HG03558 (cell line): ENCODE measurements at regions not wholly inside any gene's neighbourhood (a gene's known extent, or its start where the extent isn't known, plus 50 kb on each side); places are given as distances from the start of the nearest gene placed in this dataset.

ENCODE experiments used
- ATAC-seq: cut with Tn5 transposase; IDR thresholded peaks from one replicate; pipeline ENCODE4 v1.9.1; 2021; ENCODE audit warnings: moderate number of reproducible peaks; ENCODE audit not compliant: unreplicated experiment; ENCODE audit errors: extremely low read depth

DNA sequence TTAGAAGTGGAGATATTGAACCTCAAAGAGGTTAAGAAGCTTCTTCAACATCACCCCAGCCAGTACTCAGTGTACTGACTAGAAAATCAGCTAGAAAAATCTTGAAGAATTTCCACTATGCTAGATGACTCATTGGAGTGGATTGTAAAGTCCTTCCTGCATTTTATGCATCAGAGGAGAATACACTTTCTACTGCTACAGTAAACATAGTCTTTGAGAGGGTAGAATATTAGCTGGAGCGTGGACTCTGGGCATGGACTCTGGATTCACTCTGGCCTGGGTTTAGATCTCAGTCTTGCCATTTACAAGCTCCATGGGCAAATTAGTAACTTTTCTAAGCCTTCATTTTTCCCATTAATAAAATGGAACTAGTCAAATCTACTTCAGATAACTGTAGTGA is 215.9 kb downstream of the IRS1 start:
- no peak for ATAC-seq

DNA sequence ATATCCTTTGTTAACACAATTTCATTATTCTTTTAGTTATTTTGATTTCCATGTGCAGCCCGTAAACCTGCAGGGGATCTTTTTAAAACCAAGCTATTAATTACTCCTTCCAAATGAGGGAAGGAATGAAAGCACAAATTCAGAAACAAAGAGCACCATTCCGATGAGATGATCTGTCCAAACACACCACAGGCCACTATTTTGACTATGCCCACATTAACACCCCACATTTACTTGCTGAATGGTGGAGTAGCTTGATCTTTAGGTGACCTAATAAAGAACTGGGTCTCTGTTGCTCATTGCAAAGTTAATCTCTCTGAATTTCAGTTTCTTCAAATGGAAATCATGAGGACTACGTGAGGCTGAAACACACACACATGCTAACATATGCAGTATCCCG is 218.0 kb downstream of the IRS1 start:
- no peak for ATAC-seq

DNA sequence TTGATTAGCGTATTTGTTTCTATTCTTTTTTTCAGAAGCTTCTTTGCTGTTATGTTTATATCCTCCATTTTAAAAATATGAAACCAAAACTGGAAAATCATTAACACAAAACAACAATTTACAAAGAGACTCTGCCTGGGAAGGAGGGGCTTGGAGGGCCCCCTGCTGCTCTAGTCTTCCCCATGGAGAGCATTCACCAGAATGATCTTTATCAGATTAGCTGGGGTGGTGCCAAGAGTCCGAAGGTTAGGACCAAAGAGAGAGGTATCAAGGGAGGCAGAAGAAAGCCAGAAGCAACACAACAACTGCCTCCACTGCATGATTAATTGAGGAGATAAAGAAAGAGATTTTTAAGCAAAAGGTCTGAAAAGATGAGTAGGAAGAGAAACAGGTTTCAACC is 218.6 kb downstream of the IRS1 start:
- ATAC-seq = no peak

DNA sequence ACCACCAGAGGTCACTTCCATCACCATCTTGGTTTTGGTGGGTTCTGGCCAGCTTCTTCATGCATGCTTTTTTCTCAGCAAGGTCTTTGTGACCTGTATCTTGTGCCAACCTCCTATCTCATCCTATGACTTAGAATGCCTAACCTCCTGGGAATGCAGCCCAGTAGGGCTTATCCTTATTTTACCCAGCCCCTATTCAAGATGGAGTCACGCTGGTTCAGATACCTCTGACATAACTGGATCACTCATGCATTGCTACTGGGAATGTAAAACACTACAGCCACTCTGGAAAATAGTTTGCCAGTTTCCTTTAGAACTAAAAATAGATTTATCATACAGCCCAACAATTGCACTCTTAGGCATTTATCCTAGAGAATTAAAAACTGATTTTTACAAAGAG is 219.2 kb downstream of the IRS1 start:
- no peak for ATAC-seq

DNA sequence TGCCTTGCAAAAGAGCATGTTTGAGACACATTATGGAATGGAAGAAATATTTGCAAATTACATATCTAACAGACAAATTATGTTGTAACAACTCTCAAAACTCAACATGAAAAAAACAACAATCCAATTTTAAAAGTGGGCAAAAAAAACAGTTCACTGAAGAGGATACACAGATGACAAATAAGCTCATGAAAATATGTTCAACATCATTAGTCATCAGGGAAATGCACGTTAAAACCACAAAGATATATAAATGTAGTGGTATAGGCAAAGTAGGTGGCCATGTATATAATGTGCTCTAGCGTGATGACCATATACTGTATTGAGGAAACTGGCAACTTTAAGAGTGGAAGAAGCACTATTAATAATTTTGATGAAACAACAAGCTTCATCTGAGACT is 220.1 kb downstream of the IRS1 start:
- ATAC-seq = no peak

DNA sequence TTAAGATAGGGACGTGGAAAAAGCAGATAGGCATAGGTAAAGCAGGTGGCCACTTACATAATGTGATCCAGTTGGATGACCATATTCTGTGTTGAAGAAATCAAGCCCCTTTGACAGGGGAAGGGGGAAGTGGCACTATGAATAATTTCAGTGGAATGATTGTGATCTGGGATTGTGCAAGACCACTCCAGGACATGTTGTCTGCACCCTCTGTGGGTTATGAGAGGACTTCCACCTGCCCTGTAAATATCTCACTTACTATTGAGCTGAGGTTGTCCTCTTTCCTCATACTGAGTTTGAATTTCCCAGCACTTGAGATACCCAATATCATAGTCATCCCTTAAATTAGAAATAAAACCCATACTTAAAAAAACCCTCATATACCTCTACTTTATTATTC is 220.7 kb downstream of the IRS1 start:
- ATAC-seq = no peak

DNA sequence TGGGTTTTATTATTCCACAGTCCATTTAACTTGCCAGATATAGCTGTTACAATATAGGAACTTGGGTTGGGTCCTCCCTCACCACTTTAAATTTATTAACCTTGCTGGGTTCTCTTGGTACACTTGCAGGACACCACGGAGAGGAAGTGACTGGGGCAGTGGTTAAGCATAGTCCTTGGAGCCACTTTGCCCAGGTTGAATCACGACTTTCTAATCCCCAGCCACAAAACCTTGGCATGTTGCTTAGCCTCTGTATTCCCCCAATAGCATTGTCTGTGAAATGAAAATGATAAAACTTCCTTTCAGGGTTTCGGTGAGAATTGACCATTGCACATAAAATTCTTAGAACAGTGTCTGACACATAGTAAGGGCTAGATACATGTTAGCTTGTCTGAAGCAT is 221.2 kb downstream of the IRS1 start:
- ATAC-seq = no peak

DNA sequence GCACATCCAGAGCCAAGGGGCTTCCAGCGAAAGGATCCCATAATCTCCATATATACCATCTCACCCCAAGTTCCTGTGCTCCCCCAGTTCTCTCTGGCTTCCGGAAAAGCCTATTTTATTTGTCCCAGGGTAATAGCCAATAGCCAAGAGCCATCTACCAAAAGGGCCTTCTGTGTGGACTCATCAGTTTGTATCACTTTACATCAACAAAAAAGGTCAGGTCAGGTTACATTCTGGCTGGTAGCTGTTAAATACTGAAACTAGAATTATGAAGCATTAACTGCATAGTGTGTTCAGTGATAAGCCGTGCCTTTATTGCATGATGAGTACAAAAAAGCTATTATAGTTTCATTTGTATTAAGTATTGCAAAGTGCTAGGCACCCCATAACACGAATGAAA is 223.7 kb downstream of the IRS1 start:
- ATAC-seq = no peak

DNA sequence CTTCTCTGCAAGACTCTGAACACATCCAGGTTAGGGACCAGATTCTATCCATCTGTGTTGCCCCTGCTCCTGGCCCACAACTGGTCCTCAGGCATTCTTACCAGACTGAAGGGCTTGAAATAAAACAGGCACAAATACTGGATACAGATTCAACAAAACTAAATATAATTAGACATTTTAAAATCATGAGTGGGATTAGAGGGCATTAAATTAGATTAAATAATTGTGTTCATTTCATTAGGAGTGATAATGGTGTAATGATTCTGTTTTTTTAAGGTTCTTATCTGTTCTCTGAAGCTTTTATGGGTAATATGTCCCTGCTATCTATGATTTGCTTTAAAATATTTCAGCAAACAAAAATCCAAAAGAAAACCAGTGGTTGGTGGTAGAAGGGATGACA is 226.5 kb downstream of the IRS1 start:
- no peak for ATAC-seq

DNA sequence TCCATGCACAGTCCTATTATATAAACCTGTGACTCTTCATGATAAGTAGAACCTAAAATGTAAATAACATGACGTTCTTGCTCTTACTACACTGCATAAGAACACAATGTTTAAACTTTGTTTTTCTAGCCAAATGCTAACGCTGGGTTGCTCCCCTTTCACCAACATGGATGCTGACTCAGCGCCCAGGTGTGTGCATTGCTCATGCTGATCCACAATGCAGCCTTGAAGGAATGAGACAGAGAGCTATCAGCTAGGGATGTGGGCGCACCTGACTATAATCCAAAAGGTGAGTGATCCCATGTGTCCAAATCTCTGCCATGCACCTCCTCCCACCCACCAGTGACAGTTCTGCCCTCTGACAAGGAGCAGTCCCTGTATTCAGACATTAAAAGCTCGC is 235.0 kb downstream of the IRS1 start:
- ATAC-seq = no peak

DNA sequence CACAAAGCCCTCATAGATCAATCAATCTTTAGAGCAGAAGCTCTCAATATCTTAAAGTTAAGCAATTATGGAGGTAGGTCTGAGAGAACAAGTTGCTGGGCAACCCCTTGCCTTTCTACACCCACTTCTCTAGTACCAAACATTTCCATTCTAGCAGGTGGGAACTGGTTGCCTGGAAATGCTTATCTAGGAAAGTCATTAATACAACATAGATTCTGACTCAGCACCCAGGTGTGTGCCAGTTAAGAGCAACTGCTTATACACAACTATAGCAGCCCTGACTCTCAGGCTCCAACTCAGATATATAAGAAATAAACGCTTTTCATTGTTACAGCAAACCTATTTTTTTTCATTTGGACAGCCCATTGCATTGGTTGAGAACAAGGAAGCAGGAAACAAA is 237.7 kb downstream of the IRS1 start:
- no peak for ATAC-seq

DNA sequence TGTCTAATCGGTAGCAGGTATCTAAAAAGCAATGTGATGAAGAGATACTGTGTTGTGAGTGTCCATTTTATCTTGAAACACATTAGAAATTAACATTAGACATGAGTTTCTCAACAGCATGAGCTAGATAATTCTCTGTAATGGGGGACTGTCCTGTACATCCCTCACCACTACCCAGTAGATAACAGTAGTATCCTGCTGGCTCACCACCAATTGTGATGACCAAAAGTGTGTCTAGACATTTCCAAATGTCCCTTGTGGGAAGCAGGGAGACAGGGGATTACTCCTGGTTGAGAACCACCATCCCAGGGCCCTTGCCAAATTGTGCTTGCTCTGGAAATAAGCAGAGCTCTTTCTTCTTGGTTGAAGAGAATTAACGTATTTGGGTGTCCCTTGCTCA is 239.3 kb downstream of the IRS1 start:
- ATAC-seq = no peak

DNA sequence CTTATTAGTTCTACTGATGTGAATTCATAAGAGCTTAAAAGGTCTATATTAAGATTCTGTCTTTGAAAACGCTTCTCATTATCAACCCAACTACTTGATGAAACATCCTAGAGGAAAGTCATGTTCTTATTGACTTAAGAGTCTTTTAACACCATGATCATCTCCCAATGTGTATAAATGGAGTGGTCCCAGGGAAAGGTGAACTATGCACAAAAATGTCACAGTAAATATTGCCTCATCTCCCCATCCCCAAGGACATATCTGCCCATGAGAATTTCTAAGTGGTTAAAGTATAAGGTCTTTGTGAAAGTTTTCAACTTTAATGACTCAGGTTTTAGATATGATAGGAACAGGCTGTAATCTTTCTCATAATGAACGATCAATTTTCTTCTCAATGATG is 240.1 kb downstream of the IRS1 start:
- ATAC-seq = no peak

DNA sequence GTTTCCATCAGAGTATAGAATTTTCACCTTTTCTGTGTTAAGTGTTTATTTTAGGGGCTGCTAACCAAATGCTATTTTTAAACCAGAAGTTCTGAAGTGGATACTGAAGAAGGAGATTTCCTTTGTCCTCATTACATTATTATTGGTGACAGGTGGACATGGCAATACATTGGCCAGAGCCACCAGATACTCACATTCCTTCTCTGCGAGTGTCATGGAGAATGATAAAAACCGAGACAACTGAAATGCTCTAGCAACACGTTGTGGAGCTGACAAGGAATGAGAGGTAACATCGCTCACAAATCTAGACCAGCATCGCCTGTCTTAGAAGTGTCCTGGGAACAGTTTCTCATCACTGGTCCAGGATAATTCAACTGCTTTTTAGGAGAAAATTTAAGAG is 241.2 kb downstream of the IRS1 start:
- no peak for ATAC-seq

DNA sequence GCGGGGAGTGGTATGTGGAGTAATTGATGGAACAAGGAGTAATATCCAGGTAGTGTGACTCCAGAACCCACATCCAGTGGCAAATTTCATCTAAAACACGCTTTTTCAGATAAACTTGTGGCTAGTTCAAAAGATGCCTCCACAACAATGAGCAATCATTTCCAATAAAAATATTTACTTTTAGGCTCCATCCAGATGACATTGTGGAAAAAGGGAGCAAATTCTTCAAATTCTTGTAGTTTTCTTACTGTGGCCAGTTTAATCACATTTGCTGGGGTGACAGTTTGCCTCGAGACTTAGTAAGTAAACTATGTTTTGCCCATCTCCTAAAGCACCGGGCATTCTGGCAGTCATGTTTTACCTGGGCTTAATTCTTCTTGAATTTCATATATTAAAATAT is 243.6 kb downstream of the IRS1 start:
- ATAC-seq = no peak

DNA sequence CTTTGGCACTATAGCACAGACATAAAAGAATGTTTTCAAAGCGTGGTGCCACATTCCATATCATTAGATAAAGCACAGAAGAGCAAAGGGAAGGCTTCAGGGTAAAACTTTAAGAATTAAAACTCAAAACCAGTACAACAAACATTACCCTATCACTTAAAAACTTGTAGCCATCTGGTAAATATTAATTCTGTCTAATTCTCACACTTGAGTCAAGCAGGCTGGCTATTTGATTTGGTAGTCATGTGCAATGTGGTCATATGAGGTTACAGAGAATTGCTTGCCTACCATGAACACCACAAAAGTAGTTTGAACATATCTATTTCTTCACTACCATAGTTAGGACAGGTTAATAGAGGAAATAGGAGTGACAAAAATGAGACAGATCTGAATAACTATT is 244.9 kb downstream of the IRS1 start:
- ATAC-seq = no peak

DNA sequence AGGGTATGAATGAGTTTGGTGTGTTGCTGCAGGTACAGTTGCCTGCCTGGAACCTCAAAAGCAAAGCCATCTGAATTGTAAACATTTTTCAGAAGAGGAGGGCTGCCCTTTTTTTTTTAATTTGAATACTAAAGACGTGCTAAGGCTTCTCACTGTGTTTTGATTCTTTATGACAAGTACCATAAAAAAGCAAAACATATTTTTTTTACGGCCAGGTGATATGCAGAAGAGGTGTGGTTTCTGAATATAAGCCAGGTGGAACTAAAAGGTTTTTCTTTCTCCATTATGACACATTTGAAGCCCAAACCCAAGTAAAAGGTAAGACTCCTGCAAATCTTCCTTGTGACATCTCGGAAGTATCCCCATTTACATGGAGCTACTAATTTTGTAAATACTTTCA is 246.3 kb downstream of the IRS1 start:
- no peak for ATAC-seq

DNA sequence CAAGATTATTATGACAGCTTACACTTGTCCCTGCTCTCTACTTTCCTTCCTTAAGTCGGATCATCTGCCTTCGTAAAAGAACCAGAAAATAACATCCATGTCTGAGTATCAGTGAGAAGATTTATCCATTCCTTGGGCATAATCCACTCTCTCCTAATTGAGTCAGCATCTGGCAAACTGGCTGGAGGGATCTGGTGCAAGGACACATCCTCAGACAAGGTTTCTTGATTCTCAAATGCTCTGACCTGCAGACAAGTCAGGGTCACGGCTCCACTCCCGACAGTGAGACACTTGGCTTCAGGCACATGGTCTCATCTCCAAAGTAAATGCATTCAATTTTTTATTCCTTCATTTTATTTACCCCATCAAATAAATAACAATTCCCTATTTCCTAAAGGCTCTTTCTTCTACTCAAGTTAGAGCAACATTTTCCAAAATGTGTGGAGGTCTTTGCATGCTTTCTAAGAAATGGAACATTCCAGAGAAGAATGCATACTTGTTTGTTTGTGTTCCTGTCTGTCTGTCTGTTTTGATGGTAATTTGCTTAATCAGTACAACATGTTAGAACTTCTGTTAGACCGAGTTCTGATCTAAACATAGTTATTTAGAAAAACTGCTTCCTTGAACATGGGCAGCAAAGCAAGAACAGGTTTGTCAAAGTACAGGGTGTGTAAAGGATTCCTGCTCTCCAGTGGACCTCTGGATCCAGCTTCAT is 246.9 kb downstream of the IRS1 start:
- no peak for ATAC-seq

DNA sequence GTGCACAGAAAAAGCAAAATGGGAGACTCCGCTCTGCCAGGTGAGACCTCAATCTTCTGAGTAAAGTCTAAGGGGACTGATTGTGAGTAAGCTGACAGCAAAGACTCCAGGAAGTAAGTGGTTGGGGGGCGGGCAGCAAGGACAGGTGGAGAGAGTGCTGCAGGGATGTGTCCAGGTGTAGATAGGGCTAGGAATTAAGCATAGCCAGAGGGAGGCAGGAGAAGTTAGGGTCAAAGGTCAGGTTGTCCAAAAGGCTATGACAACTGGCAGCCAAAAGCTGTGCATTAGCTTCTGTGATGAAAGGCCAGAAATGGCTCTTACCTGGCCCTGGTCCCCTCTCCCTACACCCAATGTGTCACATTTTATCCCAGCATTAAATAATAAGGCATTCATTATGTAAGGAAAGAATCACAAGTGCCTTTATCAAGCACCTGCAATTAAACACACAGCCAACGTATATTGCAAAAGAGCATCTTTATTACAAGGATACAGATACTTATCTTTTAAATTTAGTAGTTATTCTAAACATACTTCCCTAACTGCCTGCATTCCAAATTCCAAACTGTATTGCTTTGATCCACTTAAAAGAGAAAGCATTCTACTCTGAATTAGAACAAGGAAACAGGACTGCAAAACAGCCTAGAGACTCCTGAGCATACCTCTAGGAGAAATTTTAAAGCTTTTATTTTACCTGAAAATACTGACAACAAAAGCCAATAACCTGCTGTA is 247.9 kb downstream of the IRS1 start:
- ATAC-seq = no peak

DNA sequence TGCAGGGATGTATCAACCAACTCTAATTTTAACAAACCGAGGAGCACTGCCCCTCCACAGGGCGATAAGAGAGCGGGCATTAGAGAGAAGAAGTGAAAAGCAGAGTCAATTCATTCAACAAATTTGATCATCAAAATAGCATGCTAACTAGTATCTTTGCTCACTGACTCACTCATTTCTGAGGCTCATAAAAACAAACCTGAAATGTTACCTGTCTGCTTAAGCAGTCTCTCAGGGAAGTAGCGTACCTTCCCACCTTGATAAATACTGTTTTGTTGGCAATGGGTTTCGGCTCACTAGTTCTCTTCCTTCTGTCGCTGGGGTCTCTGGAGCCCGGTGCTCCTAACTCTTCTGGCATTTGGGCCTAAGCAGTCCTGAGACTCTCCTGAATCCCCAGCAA is 248.8 kb downstream of the IRS1 start:
- ATAC-seq = no peak

DNA sequence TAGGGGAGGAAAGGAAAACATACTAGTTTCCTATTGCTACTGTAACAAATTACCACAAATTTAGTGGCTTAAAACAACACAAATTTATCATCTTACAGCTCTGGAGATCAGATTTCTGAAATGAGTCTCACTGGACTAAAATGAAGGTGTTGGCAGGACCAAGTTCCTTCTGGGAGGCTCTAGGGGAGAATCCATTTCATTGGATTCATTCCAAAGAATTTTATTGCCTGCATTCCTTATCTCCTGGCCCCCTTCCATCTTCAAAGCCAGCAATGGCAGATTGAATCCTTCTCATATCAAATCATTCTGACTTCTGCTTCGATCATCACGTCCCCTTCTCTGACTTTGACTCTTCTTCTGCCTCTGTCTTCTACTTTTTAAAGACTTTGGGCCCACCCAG is 250.9 kb downstream of the IRS1 start:
- no peak for ATAC-seq

DNA sequence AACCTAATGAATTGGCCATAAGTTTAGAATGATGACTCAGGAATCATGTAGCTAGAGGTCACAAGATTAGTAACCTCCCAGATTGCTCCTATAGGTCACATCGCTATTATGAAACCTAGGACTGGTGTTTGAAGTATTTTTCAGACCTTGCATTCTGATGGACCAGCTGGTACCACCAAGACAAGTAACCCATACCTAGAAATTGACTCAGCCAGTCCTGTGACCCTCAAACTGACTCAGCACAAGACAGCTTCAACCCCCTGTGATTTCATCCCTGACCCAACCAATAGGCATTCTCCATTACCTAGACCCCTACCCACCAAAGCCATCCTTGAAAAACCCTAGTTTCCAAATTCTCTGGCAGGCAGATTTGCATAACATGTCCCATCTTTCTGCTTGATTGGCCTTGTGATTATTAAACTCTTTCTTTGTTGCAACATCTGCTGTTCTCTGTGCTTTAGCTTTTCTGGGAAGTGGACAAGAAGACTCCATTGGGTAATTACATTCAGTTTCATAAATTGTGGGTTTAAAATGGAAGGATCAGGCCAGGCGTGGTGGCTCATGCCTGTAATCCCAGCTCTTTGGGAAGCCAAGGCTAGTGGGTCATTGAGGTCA is 254.9 kb downstream of the IRS1 start:
- ATAC-seq = no peak
